ENCODE measurements at regions not wholly inside any gene's neighbourhood (a gene's known extent, or its start where the extent isn't known, plus 50 kb on each side); places are given as distances from the start of the nearest gene placed in this dataset.

DNA sequence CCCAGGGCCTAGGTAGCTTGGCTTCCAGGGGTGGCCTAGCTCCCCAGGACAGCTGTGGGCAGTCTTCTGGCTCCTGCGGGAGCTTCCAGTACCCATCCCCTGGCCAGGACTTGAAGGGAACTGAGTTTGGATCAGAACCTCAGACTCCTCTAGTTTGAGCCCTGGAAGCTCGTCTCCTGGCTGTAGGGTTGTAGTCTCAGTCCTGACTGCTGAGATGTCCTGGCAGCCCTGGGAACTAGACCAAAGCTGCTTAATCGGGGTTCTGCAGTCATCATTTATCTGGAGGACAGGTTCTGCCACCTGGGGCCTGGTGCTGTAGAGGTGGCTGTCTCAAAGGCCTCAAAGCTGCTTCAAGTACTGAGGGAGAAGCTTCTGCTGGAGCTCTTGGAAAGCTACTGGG, 163.7 kb downstream of the WSCD1 start:
- H2BK12ac ChIP-seq (ENCODE audit: low read length): no peak overlapping the region
- no peak overlapping the region for H2BK120ac ChIP-seq (ENCODE audit: low read depth, low read length)
- no peak overlapping the region for H3K9ac ChIP-seq (ENCODE audit: low read depth, low read length, poor library complexity)
- peak overlapping the region; percentile 32 for H2AK5ac ChIP-seq (ENCODE audit: low read depth, low read length)
- H3K4me1 ChIP-seq (ENCODE audit: control insufficient read depth in 2 of 2, insufficient read depth in 1 of 2, low read depth in 1 of 2, low read length in 2 of 2): peaks cover 0 to 6% of the 10 kb centered on the region in 2 donors
- H4K8ac ChIP-seq (ENCODE audit: low read depth, low read length): no peak overlapping the region
- no peaks in the 10 kb centered on the region for H3K36me3 ChIP-seq (replicated peaks in 1 of 2; ENCODE audit: control insufficient read depth in 2 of 2, insufficient read depth in 2 of 2, low read length in 2 of 2)
- peak overlapping the region; percentile 11 for H2BK15ac ChIP-seq (ENCODE audit: low read length)
- H3K4ac ChIP-seq (ENCODE audit: low read length): no peak overlapping the region
- no peak overlapping the region for H3K23ac ChIP-seq (ENCODE audit: low read depth, low read length, poor library complexity)
- H3K27me3 ChIP-seq (ENCODE audit: control insufficient read depth in 3 of 3, insufficient read depth in 3 of 3, low read depth in 1 of 3, low read length in 3 of 3): no peaks in the 10 kb centered on the region
- H3K18ac ChIP-seq (ENCODE audit: low read length): peak overlapping the region; percentile 63
- H3K4me3 ChIP-seq (ENCODE audit: low read length in 2 of 2): no peak overlapping the region
- H4K91ac ChIP-seq (ENCODE audit: low read depth, low read length, poor library complexity): no peak overlapping the region
- DNase-seq (ENCODE audit: low spot score): no peak
- no CpG with 5 or more reads among the region's 3 CpGs for WGBS, 2 donors (ENCODE audit: extremely low coverage in 2 of 2, insufficient read length in 2 of 2, insufficient replicate concordance in 1 of 2)
- no peak overlapping the region for H3K27ac ChIP-seq (replicated peaks; ENCODE audit: low read length)
- H3K9me3 ChIP-seq (replicated peaks in 1 of 2; ENCODE audit: control insufficient read depth in 2 of 2, insufficient read depth in 1 of 2, low read depth in 1 of 2, low read length in 2 of 2): peaks cover 0 to 2% of the 10 kb centered on the region in 2 donors
- H2AFZ ChIP-seq (ENCODE audit: low read length): no peak overlapping the region
- H3K14ac ChIP-seq (ENCODE audit: low read length): no peak overlapping the region
- no peak overlapping the region for H3K4me2 ChIP-seq (ENCODE audit: insufficient read depth, low read length, poor library complexity, severe bottlenecking)
- H2BK5ac ChIP-seq (ENCODE audit: low read length): peak overlapping the region; percentile 62
- H3K79me1 ChIP-seq (ENCODE audit: low read depth, low read length): no peaks in the 10 kb centered on the region

- Histone ChIP-seq H3K9me3 (replicated peaks in 1 of 2; ENCODE audit: control insufficient read depth in 2 of 2, insufficient read depth in 1 of 2, low read depth in 1 of 2, low read length in 2 of 2) (peaks cover 0 to 2% of the 10 kb centered on the region in 2 donors), H3K18ac (ENCODE audit: low read length) (no peak overlapping the region), H2AFZ (ENCODE audit: low read length) (no peak overlapping the region), H2BK12ac (ENCODE audit: low read length) (no peak overlapping the region), H3K4me3 (ENCODE audit: low read length in 2 of 2) (peak overlapping the region in 1 of 2 donors; percentile 3), H2BK5ac (ENCODE audit: low read length) (no peak overlapping the region), H2BK120ac (ENCODE audit: low read depth, low read length) (no peak overlapping the region), H3K9ac (ENCODE audit: low read depth, low read length, poor library complexity) (no peak overlapping the region), H2AK5ac (ENCODE audit: low read depth, low read length) (no peak overlapping the region), H2BK15ac (ENCODE audit: low read length) (no peak overlapping the region), H3K14ac (ENCODE audit: low read length) (peak overlapping the region; percentile 59), H3K27ac (replicated peaks; ENCODE audit: low read length) (no peak overlapping the region), H3K23ac (ENCODE audit: low read depth, low read length, poor library complexity) (no peak overlapping the region), H3K4ac (ENCODE audit: low read length) (no peak overlapping the region), H3K4me1 (ENCODE audit: control insufficient read depth in 2 of 2, insufficient read depth in 1 of 2, low read depth in 1 of 2, low read length in 2 of 2) (peaks cover 0 to 4% of the 10 kb centered on the region in 2 donors), H4K8ac (ENCODE audit: low read depth, low read length) (peak overlapping the region; percentile 88), H3K27me3 (ENCODE audit: control insufficient read depth in 3 of 3, insufficient read depth in 3 of 3, low read depth in 1 of 3, low read length in 3 of 3) (no peaks in the 10 kb centered on the region), H3K4me2 (ENCODE audit: insufficient read depth, low read length, poor library complexity, severe bottlenecking) (no peak overlapping the region), H3K79me1 (ENCODE audit: low read depth, low read length) (no peaks in the 10 kb centered on the region), H3K36me3 (replicated peaks in 1 of 2; ENCODE audit: control insufficient read depth in 2 of 2, insufficient read depth in 2 of 2, low read length in 2 of 2) (no peaks in the 10 kb centered on the region), H4K91ac (ENCODE audit: low read depth, low read length, poor library complexity) (no peak overlapping the region)
- DNase-seq (ENCODE audit: low spot score): no peak
- no CpG with 5 or more reads among the region's 4 CpGs for WGBS, 2 donors (ENCODE audit: extremely low coverage in 2 of 2, insufficient read length in 2 of 2, insufficient replicate concordance in 1 of 2)
These were observed 163.2 kb downstream of the WSCD1 start for GRCh38 chr17:6233339-6233738.

- Histone ChIP-seq H3K36me3 (replicated peaks in 1 of 2; ENCODE audit: control insufficient read depth in 2 of 2, insufficient read depth in 2 of 2, low read length in 2 of 2) (no peaks in the 10 kb centered on the region), H2AK5ac (ENCODE audit: low read depth, low read length) (no peak overlapping the region), H3K9ac (ENCODE audit: low read depth, low read length, poor library complexity) (no peak overlapping the region), H3K9me3 (replicated peaks in 1 of 2; ENCODE audit: control insufficient read depth in 2 of 2, insufficient read depth in 1 of 2, low read depth in 1 of 2, low read length in 2 of 2) (peaks cover 0 to 2% of the 10 kb centered on the region in 2 donors), H2BK15ac (ENCODE audit: low read length) (no peak overlapping the region), H4K91ac (ENCODE audit: low read depth, low read length, poor library complexity) (no peak overlapping the region), H4K8ac (ENCODE audit: low read depth, low read length) (no peak overlapping the region), H3K4me1 (ENCODE audit: control insufficient read depth in 2 of 2, insufficient read depth in 1 of 2, low read depth in 1 of 2, low read length in 2 of 2) (peaks cover 0 to 4% of the 10 kb centered on the region in 2 donors), H3K23ac (ENCODE audit: low read depth, low read length, poor library complexity) (no peak overlapping the region), H2AFZ (ENCODE audit: low read length) (no peak overlapping the region), H3K18ac (ENCODE audit: low read length) (no peak overlapping the region), H3K4ac (ENCODE audit: low read length) (no peak overlapping the region), H3K27me3 (ENCODE audit: control insufficient read depth in 3 of 3, insufficient read depth in 3 of 3, low read depth in 1 of 3, low read length in 3 of 3) (no peaks in the 10 kb centered on the region), H3K79me1 (ENCODE audit: low read depth, low read length) (no peaks in the 10 kb centered on the region), H3K27ac (replicated peaks; ENCODE audit: low read length) (no peak overlapping the region), H2BK5ac (ENCODE audit: low read length) (no peak overlapping the region), H2BK12ac (ENCODE audit: low read length) (no peak overlapping the region), H3K14ac (ENCODE audit: low read length) (no peak overlapping the region), H2BK120ac (ENCODE audit: low read depth, low read length) (no peak overlapping the region), H3K4me3 (ENCODE audit: low read length in 2 of 2) (no peak overlapping the region), H3K4me2 (ENCODE audit: insufficient read depth, low read length, poor library complexity, severe bottlenecking) (no peak overlapping the region)
- DNase-seq (ENCODE audit: low spot score): no peak
- WGBS, 2 donors (ENCODE audit: extremely low coverage in 2 of 2, insufficient read length in 2 of 2, insufficient replicate concordance in 1 of 2): no CpG with 5 or more reads among the region's 12 CpGs
These were observed 162.5 kb downstream of the WSCD1 start for GRCh38 chr17:6232732-6233101.

GRCh38 chr17:6231886-6232731, 161.9 kb downstream of the WSCD1 start:
- Histone ChIP-seq H3K4me2 (ENCODE audit: insufficient read depth, low read length, poor library complexity, severe bottlenecking) (no peak overlapping the region), H4K91ac (ENCODE audit: low read depth, low read length, poor library complexity) (no peak overlapping the region), H3K4me3 (ENCODE audit: low read length in 2 of 2) (no peak overlapping the region), H3K27ac (replicated peaks; ENCODE audit: low read length) (no peak overlapping the region), H3K23ac (ENCODE audit: low read depth, low read length, poor library complexity) (no peak overlapping the region), H3K36me3 (replicated peaks in 1 of 2; ENCODE audit: control insufficient read depth in 2 of 2, insufficient read depth in 2 of 2, low read length in 2 of 2) (no peaks in the 10 kb centered on the region), H4K8ac (ENCODE audit: low read depth, low read length) (no peak overlapping the region), H3K14ac (ENCODE audit: low read length) (no peak overlapping the region), H3K4me1 (ENCODE audit: control insufficient read depth in 2 of 2, insufficient read depth in 1 of 2, low read depth in 1 of 2, low read length in 2 of 2) (peaks cover 0 to 2% of the 10 kb centered on the region in 2 donors), H3K4ac (ENCODE audit: low read length) (no peak overlapping the region), H2BK5ac (ENCODE audit: low read length) (no peak overlapping the region), H3K9me3 (replicated peaks in 1 of 2; ENCODE audit: control insufficient read depth in 2 of 2, insufficient read depth in 1 of 2, low read depth in 1 of 2, low read length in 2 of 2) (peaks cover 0 to 2% of the 10 kb centered on the region in 2 donors), H3K18ac (ENCODE audit: low read length) (peak overlapping the region; percentile 2), H2BK12ac (ENCODE audit: low read length) (no peak overlapping the region), H2BK15ac (ENCODE audit: low read length) (no peak overlapping the region), H3K9ac (ENCODE audit: low read depth, low read length, poor library complexity) (no peak overlapping the region), H3K27me3 (ENCODE audit: control insufficient read depth in 3 of 3, insufficient read depth in 3 of 3, low read depth in 1 of 3, low read length in 3 of 3) (no peaks in the 10 kb centered on the region), H2AK5ac (ENCODE audit: low read depth, low read length) (no peak overlapping the region), H3K79me1 (ENCODE audit: low read depth, low read length) (no peaks in the 10 kb centered on the region), H2AFZ (ENCODE audit: low read length) (peak overlapping the region; percentile 36), H2BK120ac (ENCODE audit: low read depth, low read length) (no peak overlapping the region)
- no peak for DNase-seq (ENCODE audit: low spot score)
- no CpG with 5 or more reads among the region's 21 CpGs for WGBS, 2 donors (ENCODE audit: extremely low coverage in 2 of 2, insufficient read length in 2 of 2, insufficient replicate concordance in 1 of 2)
